NT2/D1 (cell line): ENCODE measurements at regions not wholly inside any gene's neighbourhood (a gene's known extent, or its start where the extent isn't known, plus 50 kb on each side); places are given as distances from the start of the nearest gene placed in this dataset.

ENCODE experiments used
- SUZ12 ChIP-seq: IDR thresholded peaks from 2 replicates; pipeline ENCODE4 v1.6.1; 2011; ENCODE audit not compliant: insufficient read length, insufficient read depth; ENCODE audit errors: extremely low read depth
- YY1 ChIP-seq: IDR thresholded peaks from 2 replicates; pipeline ENCODE4 v1.6.1; 2011; ENCODE audit not compliant: insufficient read length, insufficient read depth
- ZNF274 ChIP-seq: IDR thresholded peaks from 2 replicates; pipeline ENCODE4 v1.6.1; 2011; ENCODE audit warnings: mild to moderate bottlenecking, low read depth, low read length

GRCh38 chr1:195704028-195704427 is 904.2 kb downstream of the KCNT2 start:
- TF ChIP-seq YY1 (no peak), ZNF274 (no peak), SUZ12 (no peak)
